ENCODE measurements at regions not wholly inside any gene's neighbourhood (a gene's known extent, or its start where the extent isn't known, plus 50 kb on each side); places are given as distances from the start of the nearest gene placed in this dataset.

GRCh38 chr2:240362826-240363745, 72.4 kb upstream of the GPC1 start:
- no peak for DNase-seq

- no peak for DNase-seq
Observed at GRCh38 chr2:240363746-240364581, 71.5 kb upstream of the GPC1 start.

- no peak for DNase-seq
Observed at GRCh38 chr2:240364582-240364960, 70.9 kb upstream of the GPC1 start.

- DNase-seq, result no peak
Observed at GRCh38 chr2:240364961-240365775, 70.3 kb upstream of the GPC1 start.

GRCh38 chr2:240365971-240366471, 69.4 kb upstream of the GPC1 start:
- no peak for DNase-seq

GRCh38 chr2:240366901-240367300, 68.6 kb upstream of the GPC1 start:
- DNase-seq, result no peak

GRCh38 chr2:240367721-240368120, 67.7 kb upstream of the GPC1 start:
- no peak for DNase-seq

GRCh38 chr2:240368781-240369331, 66.6 kb upstream of the GPC1 start:
- no peak for DNase-seq

- no peak for DNase-seq
Observed at GRCh38 chr2:240369335-240369734, 66.1 kb upstream of the GPC1 start.

GRCh38 chr2:240369801-240370585, 65.5 kb upstream of the GPC1 start:
- DNase-seq, result no peak

GRCh38 chr2:240371129-240372000, 64.1 kb upstream of the GPC1 start:
- no peak for DNase-seq

- no peak for DNase-seq
Observed at GRCh38 chr2:240372101-240372500, 63.4 kb upstream of the GPC1 start.

GRCh38 chr2:240373289-240373885, 62.1 kb upstream of the GPC1 start:
- DNase-seq, result no peak

GRCh38 chr2:240374085-240374907, 61.2 kb upstream of the GPC1 start:
- no peak for DNase-seq

- no peak for DNase-seq
Observed at GRCh38 chr2:240375024-240375645, 60.3 kb upstream of the GPC1 start.

- DNase-seq, result no peak
Observed at GRCh38 chr2:240376739-240377138, 58.7 kb upstream of the GPC1 start.

GRCh38 chr2:240377366-240377765, 58.1 kb upstream of the GPC1 start:
- no peak for DNase-seq

GRCh38 chr2:240379089-240379636, 56.3 kb upstream of the GPC1 start:
- DNase-seq, result no peak
